ENCODE measurements at regions not wholly inside any gene's neighbourhood (a gene's known extent, or its start where the extent isn't known, plus 50 kb on each side); places are given as distances from the start of the nearest gene placed in this dataset.

DNA sequence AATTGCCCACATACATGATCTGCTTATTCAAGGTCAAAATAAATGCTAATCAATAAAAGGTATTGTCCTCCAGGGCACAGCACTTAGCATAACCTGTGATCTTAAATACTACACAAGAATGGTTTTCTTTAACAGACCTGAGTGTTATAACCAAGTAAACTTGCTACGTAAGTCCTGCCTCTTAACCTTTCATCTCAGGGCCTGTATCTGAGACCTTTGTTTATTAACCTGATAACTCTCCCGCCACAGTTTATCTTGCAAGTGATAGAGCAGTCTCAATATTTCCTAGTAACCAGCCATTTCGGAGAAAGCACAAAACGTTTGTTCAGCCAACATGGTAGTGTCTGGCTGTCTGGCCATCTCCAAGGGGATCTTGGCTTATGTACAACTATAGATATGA, 88.4 kb downstream of the DUSP6 start:
- TF ChIP-seq POLR2AphosphoS5 (IDR thresholded peaks at IDR 0.05), result no peak
- TF ChIP-seq, protein P1, sequence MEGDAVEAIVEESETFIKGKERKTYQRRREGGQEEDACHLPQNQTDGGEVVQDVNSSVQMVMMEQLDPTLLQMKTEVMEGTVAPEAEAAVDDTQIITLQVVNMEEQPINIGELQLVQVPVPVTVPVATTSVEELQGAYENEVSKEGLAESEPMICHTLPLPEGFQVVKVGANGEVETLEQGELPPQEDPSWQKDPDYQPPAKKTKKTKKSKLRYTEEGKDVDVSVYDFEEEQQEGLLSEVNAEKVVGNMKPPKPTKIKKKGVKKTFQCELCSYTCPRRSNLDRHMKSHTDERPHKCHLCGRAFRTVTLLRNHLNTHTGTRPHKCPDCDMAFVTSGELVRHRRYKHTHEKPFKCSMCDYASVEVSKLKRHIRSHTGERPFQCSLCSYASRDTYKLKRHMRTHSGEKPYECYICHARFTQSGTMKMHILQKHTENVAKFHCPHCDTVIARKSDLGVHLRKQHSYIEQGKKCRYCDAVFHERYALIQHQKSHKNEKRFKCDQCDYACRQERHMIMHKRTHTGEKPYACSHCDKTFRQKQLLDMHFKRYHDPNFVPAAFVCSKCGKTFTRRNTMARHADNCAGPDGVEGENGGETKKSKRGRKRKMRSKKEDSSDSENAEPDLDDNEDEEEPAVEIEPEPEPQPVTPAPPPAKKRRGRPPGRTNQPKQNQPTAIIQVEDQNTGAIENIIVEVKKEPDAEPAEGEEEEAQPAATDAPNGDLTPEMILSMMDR (IDR thresholded peaks at IDR 0.05), result no peak

All from gastroesophageal sphincter (tissue), 3 donors.